Kidney capillary endothelial cell (primary cell): ENCODE measurements at regions not wholly inside any gene's neighbourhood (a gene's known extent, or its start where the extent isn't known, plus 50 kb on each side); places are given as distances from the start of the nearest gene placed in this dataset.
"Not testable (repeated sequence)": the region's sequence is repeated elsewhere in the genome, so short reads cannot be mapped to it uniquely, and the experiment has no call there.

Experiments
- DNase-seq: peaks from one replicate; pipeline ENCODE4 v3.0.0-alpha.2; 2018; ENCODE audit warnings: low spot score

DNA sequence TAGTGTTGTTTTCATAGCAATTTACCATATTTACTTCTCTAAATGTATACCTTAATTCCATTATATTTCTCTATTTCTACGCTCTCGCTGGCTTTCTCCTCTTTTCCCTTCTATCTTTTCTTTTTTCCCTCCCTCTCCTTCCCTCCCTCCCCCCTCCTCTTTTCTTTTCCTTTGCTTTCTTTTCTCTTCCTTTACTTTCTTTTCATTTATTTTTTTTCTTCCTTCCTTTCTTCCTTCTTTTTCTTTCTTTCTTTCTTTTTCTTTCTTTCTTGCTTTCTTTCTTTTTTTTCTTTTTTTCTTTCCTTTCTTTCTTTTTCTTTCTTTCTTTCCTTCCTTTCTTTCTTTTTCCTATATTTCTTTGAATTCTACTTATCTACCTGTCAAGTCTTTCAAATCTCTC lies 533.0 kb upstream of the POT1 start:
- DNase-seq = no peak

DNA sequence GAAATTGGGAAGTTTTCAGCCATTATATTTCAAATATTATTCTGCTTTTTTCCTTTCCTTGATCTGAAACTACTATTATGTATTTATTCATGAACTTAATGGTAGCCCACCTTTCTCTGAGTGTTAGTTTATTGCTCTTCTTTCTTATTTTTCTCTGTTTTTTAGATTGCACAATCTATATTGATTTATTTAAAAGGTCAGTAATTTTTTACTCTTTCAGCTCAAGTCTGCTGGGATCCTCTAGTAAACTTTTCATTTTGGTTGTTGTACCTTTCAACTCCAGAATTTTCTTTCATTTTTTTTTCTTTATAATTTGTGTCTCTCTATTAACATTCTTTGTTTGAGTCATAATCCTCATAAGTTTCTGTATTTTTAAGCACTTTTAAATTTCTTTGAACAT lies 529.4 kb upstream of the POT1 start:
- no peak for DNase-seq

DNA sequence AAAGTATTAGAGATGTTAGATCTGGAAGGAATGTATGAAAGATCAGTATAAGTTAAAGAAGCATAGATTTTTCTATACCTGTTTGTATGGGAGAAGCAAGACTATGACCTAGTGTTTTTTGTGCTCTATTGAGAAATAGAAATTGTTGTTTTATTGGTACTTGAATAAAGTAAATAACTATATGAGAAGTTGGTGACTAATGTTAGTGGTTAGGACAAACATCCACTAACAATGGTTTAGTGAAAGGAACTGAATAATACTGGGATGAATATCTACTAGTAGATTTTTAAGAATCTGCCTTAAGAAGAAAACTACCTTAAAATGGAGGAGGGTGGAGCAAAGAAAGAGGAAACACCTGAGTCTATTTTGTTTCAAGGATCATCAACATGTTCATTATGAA lies 521.1 kb upstream of the POT1 start:
- DNase-seq = no peak

DNA sequence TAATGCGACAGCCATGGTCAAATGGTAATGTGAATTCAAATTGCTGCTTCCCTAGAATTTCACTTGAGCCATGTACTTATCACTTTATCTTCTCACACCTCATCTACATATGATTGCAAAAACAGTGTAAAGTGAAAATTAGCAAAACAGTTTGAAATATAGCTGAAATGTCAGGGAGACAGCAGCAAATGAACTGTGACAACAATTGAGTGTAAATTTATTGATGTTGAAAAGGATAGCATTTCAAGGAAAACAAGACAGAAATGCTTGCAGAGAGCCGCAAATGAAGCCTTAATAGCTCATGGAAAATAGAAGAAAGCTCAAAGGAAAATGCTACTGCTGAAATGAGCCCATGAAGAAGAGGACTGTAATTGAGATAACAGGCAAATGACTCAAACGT lies 516.2 kb upstream of the POT1 start:
- DNase-seq = no peak

DNA sequence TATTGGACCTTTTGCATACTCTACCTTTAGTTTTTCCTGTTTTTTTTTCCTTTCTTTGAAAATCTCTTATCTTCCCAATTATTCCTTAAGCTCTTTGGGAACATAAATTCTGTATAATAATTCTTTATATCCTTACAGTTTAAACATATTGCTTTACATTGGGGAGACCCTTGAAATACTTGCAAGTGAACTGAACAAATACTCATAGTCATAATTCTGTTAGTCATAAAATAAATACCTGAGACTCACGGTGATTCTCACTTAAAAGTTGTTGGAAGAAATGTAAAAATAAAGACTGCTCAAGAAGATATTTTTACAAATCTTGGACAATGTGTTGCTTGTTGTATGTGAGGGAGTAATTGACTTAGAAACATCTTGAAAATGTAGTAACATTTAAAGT lies 515.2 kb upstream of the POT1 start:
- no peak for DNase-seq

DNA sequence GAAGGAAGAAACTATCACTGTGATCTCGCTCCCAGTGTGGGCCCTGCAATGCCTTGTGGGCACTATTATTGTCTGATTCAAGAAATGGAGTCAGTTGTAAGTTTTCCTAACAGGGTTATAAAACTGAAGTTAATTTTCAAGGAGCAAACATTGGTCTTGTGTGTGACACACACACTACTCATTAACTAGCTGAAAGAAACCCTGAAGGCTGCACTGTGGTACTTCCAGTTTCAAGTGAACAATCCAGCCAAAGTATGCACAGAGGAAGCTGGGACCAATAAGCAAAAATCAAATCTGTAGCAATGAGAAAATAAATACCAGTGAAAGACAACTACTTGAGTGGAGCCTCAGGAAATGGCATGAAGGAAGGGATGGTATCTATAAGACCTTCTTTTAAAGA lies 506.6 kb upstream of the POT1 start:
- DNase-seq = no peak

DNA sequence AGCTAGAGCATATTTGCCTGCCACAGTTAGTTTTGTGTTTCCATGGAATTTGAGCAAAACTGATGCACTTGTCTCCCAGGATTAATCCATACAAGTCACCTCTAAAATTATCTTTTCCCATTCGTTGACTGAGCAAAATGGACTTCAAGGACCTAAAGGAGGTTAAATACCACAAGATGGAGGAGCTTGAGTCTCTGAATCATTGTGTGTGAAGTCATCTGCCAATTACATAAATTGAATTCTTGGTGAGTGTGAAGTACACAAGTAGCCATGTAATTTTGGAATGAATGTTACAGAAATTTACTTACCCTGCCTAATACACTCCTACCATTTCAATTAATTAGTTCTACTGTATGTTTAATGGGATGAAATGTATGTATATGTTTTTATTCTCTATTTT lies 501.7 kb upstream of the POT1 start:
- no peak for DNase-seq

DNA sequence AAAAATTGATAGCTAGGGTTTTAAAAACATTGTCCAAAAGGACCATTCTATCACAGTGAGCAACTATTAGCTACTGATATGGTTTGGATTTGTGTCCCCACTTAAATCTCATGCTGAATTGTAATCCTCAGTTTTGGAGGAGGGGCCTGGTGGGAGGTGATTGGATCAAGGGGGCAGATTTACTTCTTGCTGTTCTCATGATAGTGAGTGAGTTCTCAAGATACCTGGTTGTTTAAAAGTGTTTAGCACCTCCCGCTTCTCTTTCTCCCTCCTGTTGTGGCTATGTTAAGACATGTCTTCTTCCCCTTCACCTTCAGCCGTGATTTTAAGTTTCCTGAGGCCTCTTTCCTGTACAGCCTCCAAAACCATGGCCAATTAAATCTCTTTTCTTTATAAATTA lies 500.4 kb upstream of the POT1 start:
- DNase-seq = no peak

DNA sequence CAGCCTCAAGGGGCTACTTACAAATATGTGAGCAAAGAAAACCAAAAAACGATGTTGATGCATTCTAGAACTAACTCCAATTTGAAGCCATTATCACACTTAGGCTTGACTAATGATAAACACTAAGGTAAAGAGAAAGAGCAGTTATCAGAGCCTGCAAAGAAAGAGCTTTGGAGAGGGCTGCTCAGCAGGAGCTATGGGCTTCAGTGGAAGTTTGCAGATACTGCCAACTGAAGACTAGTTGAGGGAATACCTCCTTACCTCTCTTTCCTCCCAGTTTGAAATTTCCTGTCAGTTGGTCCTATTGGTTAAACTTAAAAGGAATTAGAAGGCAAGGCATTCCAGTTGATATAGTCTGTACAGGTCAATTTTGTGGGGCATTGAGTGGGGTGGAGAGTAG lies 498.1 kb upstream of the POT1 start:
- no peak for DNase-seq

DNA sequence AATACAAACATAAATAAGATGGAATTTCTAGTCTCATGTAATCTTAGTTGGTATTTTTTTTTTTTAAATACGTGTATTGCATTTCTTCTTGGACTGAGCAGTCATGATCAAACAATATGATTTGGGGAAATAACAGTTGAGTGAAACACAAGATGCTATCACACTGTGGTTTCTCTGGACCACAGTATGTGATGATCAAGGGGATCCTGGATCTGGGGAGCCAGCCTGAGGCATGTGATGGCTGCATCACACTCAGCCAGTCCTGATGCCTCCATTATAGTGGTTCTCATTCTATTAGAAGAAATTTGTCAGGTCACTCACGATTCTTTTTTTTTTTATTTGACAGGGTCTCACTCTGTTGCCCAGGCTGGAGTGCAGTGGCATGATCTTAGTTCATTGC lies 495.9 kb upstream of the POT1 start:
- no peak for DNase-seq

DNA sequence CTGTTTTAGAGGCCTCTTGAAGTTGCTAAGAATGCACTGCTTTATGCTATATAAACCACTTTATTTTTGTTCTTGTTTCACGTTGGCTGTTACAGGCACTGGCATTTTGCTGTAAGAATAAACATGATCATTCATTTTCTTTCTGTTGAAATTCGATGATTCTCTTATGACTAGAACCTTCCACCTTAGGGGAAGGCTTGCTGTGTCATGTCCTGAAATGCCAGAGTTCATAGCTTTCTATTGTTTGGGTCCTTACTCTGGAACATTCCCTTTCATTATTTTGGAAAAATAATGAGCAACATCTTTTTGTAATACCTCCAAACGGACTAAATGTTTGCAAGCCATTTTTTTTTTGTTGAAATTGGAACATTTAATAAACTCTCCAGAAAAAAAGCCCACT lies 495.1 kb upstream of the POT1 start:
- DNase-seq = peak; percentile 60

DNA sequence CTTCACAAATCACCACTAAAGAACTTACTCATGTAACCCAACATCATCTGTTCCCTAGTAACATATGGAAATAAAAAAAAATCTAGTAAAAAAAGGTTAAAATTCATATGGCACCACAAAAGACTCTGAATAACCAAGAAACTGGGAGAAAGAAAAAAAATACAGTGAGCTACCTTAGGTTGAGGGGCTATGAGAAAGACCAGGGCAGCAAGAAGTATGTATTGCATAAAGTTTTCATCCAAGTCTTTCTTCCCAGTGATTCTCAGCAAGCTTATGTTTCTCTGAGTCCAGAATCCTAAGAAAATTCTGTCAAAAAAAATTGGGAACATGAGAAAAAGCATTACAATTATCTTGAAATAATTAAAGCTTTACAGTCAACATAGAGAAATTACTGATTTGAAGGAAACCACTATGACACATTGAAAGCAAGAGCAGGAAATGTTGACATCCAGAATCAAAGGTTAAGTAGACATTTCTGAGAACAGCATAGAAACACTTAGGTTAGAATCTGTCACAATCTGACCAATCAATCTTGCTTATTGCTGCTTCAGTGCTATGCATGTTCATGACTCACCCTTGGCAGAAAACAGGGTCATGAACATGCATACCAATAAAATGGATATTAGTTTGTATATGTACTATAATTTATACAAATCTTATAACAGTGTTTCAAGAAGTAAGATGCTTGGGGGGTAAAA lies 494.0 kb upstream of the POT1 start:
- peak; percentile 76 for DNase-seq

DNA sequence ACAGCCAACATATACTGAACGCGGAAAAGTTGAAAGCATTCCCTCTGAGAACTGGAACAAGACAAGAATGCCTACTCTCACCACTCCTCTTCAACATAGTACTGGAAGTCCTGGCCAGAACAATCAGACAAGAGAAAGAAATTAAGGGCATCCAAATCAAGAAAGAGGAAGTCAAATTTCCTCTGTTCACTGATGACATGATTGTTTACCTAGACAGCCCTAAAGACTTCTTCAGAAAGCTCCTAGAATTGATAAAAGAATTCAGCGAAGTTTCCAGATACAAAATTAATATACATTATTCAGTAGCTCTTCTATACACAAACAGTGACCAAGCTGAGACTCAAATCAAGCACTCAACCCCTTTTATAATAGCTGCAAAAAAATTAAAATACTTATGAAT lies 491.8 kb upstream of the POT1 start:
- not testable (repeated sequence) for DNase-seq

DNA sequence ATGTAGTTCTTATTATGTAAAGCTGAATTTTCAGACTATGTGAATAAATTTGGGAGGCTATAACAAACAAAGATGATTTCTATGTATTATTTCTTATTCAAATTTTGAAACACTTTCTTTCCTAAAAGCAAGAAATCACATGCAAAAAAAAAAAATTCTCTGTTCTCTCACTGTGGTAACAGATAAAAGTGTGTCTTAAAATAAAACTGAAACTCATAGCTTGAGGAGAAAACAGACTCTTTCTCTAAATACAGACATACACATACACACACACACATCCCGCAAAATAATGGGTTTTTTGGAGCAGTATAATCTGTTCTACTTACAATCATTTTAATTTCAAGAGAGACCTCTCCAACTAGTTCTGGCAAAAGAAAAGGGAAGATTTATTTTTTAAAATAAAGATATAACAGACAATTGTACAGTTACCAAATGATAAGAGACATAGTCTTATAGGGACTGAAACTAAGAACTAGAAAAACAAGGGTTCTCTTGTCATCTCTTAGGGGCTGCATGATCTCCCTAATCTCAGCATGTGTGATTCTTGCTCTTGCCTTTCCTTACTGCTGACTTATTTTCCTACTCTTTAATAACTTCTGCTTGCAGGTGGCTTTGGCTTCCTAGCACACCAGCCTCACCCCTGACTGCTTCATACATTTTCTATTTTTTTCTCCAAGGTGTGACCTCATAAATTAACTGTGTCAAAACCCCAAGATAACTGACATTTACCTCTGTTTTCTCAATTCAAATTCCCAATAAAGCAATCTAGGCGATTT lies 483.5 kb upstream of the POT1 start:
- no peak for DNase-seq

DNA sequence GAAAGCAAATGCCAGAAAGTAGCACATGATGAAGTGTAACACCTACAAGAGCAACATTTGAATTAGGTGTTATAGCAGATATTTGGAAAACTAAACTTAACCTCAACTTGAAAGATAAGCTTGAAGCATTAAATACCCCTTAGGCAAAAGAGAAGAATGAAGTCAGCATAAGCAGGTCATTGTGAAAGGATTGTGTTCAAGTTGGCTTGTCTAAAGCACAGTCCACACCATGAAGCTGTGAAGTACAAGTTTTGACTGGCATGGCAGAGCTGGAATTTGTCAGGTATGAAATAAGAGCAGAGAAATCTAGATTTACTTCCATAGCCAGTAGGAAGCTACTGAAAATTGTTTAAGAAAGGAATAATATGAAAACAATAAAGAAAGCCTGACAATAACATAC lies 480.3 kb upstream of the POT1 start:
- DNase-seq = no peak

DNA sequence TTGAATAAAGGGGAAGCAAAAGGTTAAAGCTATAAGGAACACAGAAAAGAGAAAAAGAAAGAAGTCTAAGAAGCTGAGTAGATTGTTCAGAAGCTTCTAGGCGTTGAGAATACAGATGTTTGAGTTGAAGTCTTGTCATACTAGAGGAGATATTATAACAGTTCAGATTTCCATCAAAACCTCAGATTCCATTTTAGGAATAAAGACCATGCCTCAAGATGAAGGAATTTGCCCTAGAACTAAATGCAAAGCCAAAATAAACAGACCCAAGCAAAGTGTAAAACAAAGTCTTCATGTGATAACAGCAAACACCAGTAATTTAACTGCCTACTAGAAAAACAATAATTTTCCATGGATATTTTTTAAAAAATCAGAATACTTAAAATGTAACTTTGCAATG lies 476.5 kb upstream of the POT1 start:
- DNase-seq = no peak

DNA sequence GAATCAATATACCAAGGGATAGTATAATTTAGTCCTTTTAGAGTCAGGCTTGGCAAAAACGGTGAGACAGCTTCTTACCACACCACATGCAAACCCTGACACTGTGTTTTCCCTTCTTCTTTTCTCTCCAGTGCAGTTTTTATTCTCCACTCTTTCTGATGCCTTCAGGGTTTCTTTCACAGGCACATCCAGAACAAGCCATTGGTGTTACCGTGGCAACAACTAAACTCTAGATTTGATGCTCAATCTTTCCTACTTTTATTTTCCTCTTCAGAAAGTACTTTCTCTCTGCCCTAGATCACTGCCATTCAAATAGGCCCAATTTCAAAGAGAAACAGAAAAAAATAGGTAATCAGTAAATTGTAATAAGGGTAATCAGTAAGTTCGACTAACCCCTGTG lies 469.8 kb upstream of the POT1 start:
- DNase-seq = no peak

DNA sequence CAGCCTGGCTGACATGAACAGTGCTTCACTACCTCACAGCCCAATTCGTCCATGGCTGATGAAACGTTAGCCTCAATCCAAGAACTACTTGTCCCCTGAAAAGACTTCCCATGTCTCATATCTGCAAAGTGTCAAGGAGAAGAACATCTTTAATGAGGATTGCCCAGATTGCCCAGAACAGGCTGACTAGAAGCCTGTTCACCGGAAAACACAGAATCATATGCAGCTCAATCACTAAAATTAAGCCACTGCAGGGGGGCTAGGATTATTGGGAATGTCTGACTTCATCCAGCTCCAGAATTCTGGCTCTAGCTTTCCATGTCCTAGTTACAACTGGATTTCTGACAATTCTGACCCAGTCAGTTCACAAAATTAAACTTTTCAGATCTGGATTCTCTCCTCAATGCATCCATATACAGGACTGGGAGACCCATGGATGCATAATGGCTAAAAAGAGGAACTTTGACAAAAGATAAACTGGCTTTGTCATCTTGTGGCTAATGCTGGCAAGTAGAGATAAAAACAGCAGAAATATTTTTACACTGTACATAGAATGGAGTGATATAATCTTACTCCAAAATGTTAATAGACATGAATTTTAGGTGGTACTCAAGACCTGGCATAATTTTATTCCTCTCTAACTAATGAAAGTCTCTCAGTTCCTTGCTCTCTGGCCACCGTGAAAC lies 467.0 kb upstream of the POT1 start:
- DNase-seq = no peak

DNA sequence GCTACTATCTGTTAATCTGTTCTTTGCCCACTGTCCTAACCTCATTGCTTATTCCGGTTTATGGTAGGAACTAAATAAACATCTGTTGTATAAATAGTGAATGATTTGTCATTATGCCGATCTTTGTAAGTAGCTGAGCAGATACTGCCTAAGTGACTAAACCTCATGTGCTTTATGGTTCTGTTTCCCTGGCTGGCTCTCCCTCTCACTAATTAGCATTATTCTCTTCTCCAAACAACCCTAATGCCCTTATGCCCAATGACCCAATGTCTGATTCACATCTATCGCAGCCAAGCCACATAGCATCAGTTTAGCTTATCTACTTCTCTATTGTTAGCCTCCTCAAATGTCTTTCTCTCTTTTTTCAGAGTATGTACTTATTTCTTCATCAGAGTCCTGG lies 462.3 kb upstream of the POT1 start:
- no peak for DNase-seq

DNA sequence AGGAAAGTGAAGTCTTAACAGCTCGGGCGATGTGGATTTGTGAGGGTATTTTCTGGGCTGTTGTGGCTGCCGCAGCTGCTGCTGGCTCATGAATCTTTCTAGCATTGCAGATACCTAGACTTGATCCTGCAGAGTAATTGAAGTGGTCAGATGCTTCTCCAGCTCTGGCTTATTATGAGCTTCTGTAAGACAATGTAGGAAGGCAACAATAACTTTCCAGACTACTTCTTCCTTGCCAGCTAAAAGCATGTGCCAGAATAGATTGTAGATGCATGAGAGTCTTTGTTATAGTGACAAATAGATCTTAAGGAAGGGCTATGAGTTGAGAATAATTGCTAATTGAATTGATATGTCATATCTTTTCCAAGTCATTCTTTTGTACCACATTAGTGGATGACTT lies 461.4 kb upstream of the POT1 start:
- no peak for DNase-seq

DNA sequence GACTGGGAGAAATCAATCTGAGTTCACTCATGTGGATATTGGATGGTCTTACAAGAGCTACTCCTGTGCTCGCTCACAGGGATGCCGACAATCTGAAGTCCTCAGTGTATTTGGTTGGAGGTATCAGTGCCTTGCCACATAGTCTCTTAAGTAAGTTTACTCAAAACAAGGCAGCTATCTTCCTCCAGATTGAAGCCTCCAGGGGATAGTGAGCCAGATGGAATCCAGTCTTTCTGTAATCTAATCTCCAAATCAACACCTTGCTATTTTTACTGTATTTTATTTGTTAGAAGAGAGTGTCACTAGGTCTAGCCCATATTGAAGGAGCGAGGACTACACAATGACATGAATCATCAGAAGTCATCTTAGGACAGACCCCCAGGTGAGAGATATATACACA lies 456.6 kb upstream of the POT1 start:
- DNase-seq = no peak

DNA sequence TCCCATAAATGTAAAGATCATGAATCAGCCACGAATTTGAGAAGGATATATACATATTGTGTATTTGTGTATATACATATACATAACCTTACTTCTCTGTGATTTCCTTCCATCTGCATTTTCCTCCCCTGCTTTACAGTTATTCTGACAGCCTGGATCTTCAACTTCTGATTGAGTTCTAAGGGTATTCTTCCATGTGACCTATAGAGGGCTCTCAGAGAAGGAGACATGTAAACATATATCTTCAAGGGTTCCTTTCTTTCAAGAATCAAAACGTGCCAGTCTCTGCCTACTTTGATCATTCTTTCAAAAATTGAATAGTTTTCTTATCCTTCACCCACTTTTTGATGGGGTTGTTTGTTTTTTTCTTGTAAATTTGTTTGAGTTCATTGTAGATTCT lies 453.7 kb upstream of the POT1 start:
- no peak for DNase-seq

DNA sequence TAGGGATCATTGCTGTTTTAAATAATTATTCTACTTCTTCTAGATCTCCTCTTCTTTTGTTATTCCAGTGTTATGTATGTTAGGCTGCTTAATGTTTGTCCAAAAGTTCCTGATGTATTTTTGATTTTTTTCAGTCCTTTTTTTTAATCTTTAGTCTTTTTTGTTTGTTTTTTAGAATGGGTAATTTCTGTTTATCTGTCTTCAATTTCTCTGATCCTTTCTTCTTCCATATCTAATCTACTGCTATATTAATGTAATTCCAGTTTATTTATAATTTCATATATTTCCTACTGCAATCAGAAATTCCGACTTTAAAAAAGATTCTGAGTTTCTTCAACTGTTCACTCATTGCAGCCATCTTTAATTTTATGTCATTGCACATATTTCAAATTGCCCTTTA lies 452.8 kb upstream of the POT1 start:
- no peak for DNase-seq

DNA sequence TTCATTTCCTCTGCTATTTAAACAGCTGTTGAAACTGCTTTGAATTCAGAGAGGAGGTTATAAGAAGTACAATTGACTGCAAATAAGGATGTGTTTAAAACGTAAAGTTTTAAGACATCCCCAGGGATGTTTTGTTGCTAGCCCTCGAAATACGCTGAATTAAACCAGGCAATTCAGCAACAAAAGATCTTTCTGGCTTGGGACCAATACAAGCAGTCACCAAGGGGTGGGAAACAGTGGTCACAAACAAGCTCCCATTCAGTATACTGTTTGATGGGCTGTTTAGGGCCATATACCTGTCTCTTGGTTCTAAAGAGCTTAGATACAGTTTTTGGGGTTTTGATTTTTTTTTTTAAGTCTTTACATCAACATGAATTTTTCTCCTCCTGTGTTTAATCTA lies 446.3 kb upstream of the POT1 start:
- no peak for DNase-seq
